K562 (cell line): ENCODE measurements at regions not wholly inside any gene's neighbourhood (a gene's known extent, or its start where the extent isn't known, plus 50 kb on each side); places are given as distances from the start of the nearest gene placed in this dataset.

Source experiments
- ATAC-seq: fragments of 200-7000 bp; cut with Tn5 transposase; 3 replicates; pipeline ENCODE4 v1.9.1; 2020; ENCODE audit warnings: moderate library complexity
- BruUV-seq: library from RNA; stranded (reverse); fragments of 400-500 nt; replicated peaks from 2 replicates; lab custom pipeline; 2021; lab: Mats Ljungman, UMichigan
- CTCF ChIA-PET: fragments of 300-600 bp; formaldehyde crosslinking; extraction: SDS; loops from one replicate; lab custom pipeline; 2021; ENCODE audit warnings: low intra/inter-chr PET ratio; lab: Yijun Ruan, JAX
- POLR2A ChIA-PET: fragments of 300-600, 350-650 bp; sonication (Branson Sonifier 250); formaldehyde crosslinking; extraction: SDS; loops from one replicate; lab custom pipeline; 2021; ENCODE audit warnings: antibody characterized with exemption, inconsistent platforms; lab: Yijun Ruan, JAX
- DNase-seq, 4 experiments: peaks; one replicate each; pipeline versions ENCODE4 v3.0.0 to v3.0.0-alpha.2; 2011 to 2018; ENCODE audit warnings: low spot score in 3 of 4, mixed read lengths in 3 of 4; ENCODE audit errors: extremely low read depth in 1 of 4
- FAIRE-seq: peaks from 2 replicates; lab custom pipeline; 2011; peaks lifted over from hg19 to GRCh38; lab: Jason Lieb, UNC
- H2AFZ ChIP-seq: 2 replicates; pipeline ENCODE4 v1.6.0; 2011; ENCODE audit warnings: low read depth, low read length, control low read depth, inconsistent platforms
- H3K27ac ChIP-seq: fragments of 200-600 bp; 3 replicates; pipeline ENCODE4 v1.8.0; 2011; ENCODE audit warnings: low read depth, mild to moderate bottlenecking, control low read depth, inconsistent platforms, low read length, moderate library complexity, mixed read lengths; ENCODE audit errors: extremely low read depth
- H3K27me3 ChIP-seq, 2 experiments: fragments of 300-600 bp in 1 of 2; 2 replicates in 1 of 2; 3 replicates in 1 of 2; pipeline versions ENCODE4 v1.6.0 to v1.8.0; 2011; ENCODE audit warnings: inconsistent platforms in 2 of 2, low read length in 2 of 2, mild to moderate bottlenecking in 1 of 2, mixed read lengths in 1 of 2, moderate library complexity in 1 of 2; ENCODE audit not compliant: control insufficient read depth in 2 of 2, insufficient read depth in 2 of 2
- H3K36me3 ChIP-seq: fragments of 300-600 bp; 3 replicates; pipeline ENCODE4 v1.8.0; 2011; ENCODE audit warnings: mild to moderate bottlenecking, low read length, inconsistent platforms; ENCODE audit not compliant: control insufficient read depth, insufficient read depth
- H3K4me1 ChIP-seq, 2 experiments: fragments of 200-600 bp in 1 of 2; replicated peaks in 1 of 2; 2 replicates in 1 of 2; 3 replicates in 1 of 2; pipeline versions ENCODE4 v1.5.1 to v1.8.0; 2011; ENCODE audit warnings: inconsistent platforms in 2 of 2, low read length in 2 of 2, mild to moderate bottlenecking in 1 of 2, mixed read lengths in 1 of 2, moderate library complexity in 1 of 2; ENCODE audit not compliant: control insufficient read depth in 2 of 2, insufficient read depth in 2 of 2
- H3K4me2 ChIP-seq: 2 replicates; pipeline ENCODE4 v1.6.1; 2011; ENCODE audit warnings: low read length, control low read depth, inconsistent platforms, mixed read lengths; ENCODE audit not compliant: insufficient read depth
- H3K4me3 ChIP-seq: fragments of 200-600 bp; sonication (generic), shearing (Covaris generic); 2 replicates; pipeline ENCODE4 v1.5.1; 2016; ENCODE audit warnings: control low read depth, inconsistent platforms
- H3K79me2 ChIP-seq: fragments of 200-600 bp; 3 replicates; pipeline ENCODE4 v1.8.0; 2011; ENCODE audit warnings: low read length, inconsistent platforms; ENCODE audit not compliant: control insufficient read depth, insufficient read depth
- H3K9ac ChIP-seq, 2 experiments: 2 replicates each; pipeline versions ENCODE4 v1.6.0 to v1.6.1; 2011; ENCODE audit warnings: low read depth in 2 of 2, low read length in 2 of 2, control low read depth in 1 of 2, inconsistent platforms in 1 of 2, mild to moderate bottlenecking in 1 of 2, mixed read lengths in 1 of 2; ENCODE audit not compliant: insufficient read depth in 1 of 2
- H3K9me1 ChIP-seq: one replicate; pipeline ENCODE4 v1.6.0; 2011; ENCODE audit warnings: inconsistent platforms, mild to moderate bottlenecking, low read length, moderate library complexity; ENCODE audit not compliant: control insufficient read depth, insufficient read depth
- H3K9me3 ChIP-seq: replicated peaks from 2 replicates; pipeline ENCODE4 v1.5.1; 2011; ENCODE audit warnings: low read depth, low read length, inconsistent platforms; ENCODE audit not compliant: control insufficient read depth, insufficient read depth
- H4K20me1 ChIP-seq: replicated peaks from 2 replicates; pipeline ENCODE4 v1.6.1; 2011; ENCODE audit warnings: low read length, inconsistent platforms, mixed read lengths; ENCODE audit not compliant: control insufficient read depth, insufficient read depth
- ARID2 ChIP-seq: fragments of 450-650 bp; IDR thresholded peaks from 2 replicates; pipeline ENCODE4 v1.6.1; 2017; ENCODE audit warnings: antibody characterized with exemption, mild to moderate bottlenecking
- ATF7 ChIP-seq: fragments of 450-650 bp; IDR thresholded peaks from 2 replicates; pipeline ENCODE4 v1.7.1; 2014; ENCODE audit warnings: mild to moderate bottlenecking, moderate library complexity
- ETV6 ChIP-seq, 3 experiments: fragments of 150-350 bp in 1 of 3; sonication (generic) in 1 of 3; formaldehyde crosslinking in 1 of 3; IDR thresholded peaks; 2 replicates each; pipeline versions ENCODE4 v1.6.1 to v1.8.0; 2014 to 2022; ENCODE audit warnings: borderline replicate concordance in 2 of 3, low read depth in 2 of 3, antibody characterized with exemption in 1 of 3, low read length in 1 of 3, mild to moderate bottlenecking in 1 of 3, missing genetic modification reagents in 1 of 3
- HDAC2 ChIP-seq: fragments of 450-650 bp; IDR thresholded peaks from 2 replicates; pipeline ENCODE4 v1.6.1; 2016; ENCODE audit warnings: mild to moderate bottlenecking
- HDAC8 ChIP-seq: fragments of 450-650 bp; IDR thresholded peaks from 2 replicates; pipeline ENCODE4 v1.6.1; 2016; ENCODE audit warnings: mild to moderate bottlenecking, missing genetic modification characterization, moderate library complexity, missing compliant biosample characterization
- HNRNPH1 ChIP-seq: fragments of 200-400 bp; formaldehyde crosslinking; optimal IDR thresholded peaks from 2 replicates; pipeline ENCODE3; 2017; ENCODE audit warnings: low read depth, mild to moderate bottlenecking, low read length, moderate library complexity
- NRF1 ChIP-seq, 2 experiments: fragments of 450-650 bp; IDR thresholded peaks in 1 of 2; conservative IDR thresholded peaks in 1 of 2; 2 replicates each; pipeline ENCODE4 v1.6.1; 2014; ENCODE audit warnings: mild to moderate bottlenecking in 2 of 2
- RBFOX2 ChIP-seq: fragments of 200-400 bp; formaldehyde crosslinking; IDR thresholded peaks from 2 replicates; pipeline ENCODE4 v1.6.1; 2017; ENCODE audit warnings: low read depth, mild to moderate bottlenecking, low read length, moderate library complexity
- SMAD1 ChIP-seq: fragments of 150-350 bp; IDR thresholded peaks from 2 replicates; pipeline ENCODE4 v1.6.1; 2014; ENCODE audit warnings: low read length, low read depth; ENCODE audit not compliant: partially characterized antibody
- SMARCA4 ChIP-seq: fragments of 450-650 bp; IDR thresholded peaks from 2 replicates; pipeline ENCODE4 v1.6.1; 2016
- SNRNP70 ChIP-seq: fragments of 200-400 bp; formaldehyde crosslinking; optimal IDR thresholded peaks from 2 replicates; pipeline ENCODE3; 2017; ENCODE audit warnings: low read depth, low read length
- ZNF324 ChIP-seq: fragments of 250-450 bp; sonication (Bioruptor Pico); IDR thresholded peaks from 2 replicates; pipeline ENCODE4 v1.4.0; 2020; ENCODE audit warnings: mild to moderate bottlenecking
- ZNF644 ChIP-seq: fragments of 200-800 bp; sonication (Bioruptor generic); IDR thresholded peaks from 2 replicates; pipeline ENCODE4 v1.6.1; 2016; ENCODE audit warnings: low read depth, missing genetic modification characterization, missing compliant biosample characterization
- ZNF764 ChIP-seq: fragments of 250-450 bp; sonication (Bioruptor Pico); IDR thresholded peaks from 2 replicates; pipeline ENCODE4 v1.4.0; 2020; ENCODE audit warnings: low read depth, mild to moderate bottlenecking, moderate library complexity
- WGBS: fragments of 100-300 bp; shearing (Covaris generic); methylation state at CpG from one replicate; pipeline ENCODE4 v1.1.6; 2016; ENCODE audit warnings: low coverage, mixed read lengths; ENCODE audit not compliant: insufficient coverage; ENCODE audit errors: missing lambda C conversion rate; 5-methylcytosine and 5-hydroxymethylcytosine counted together
- in situ Hi-C: fragments of 300-500 bp; cut with MboI; formaldehyde crosslinking; loops from 4 replicates; pipeline ENCODE4 v1.15.0; 2018; ENCODE audit warnings: inconsistent platforms, mixed read lengths
- intact Hi-C: fragments of 100-400 bp; cut with micrococcal nuclease; formaldehyde crosslinking; loops from 2 replicates; pipeline ENCODE4 v1.14.2; 2022
- TF ChIP-seq, protein P1 (sequence below): fragments of 450-650 bp; IDR thresholded peaks from 2 replicates; pipeline ENCODE4 v1.6.1; 2018; ENCODE audit not compliant: partially characterized antibody
- TF ChIP-seq, protein P2 (sequence below): fragments of 450-650 bp; IDR thresholded peaks from 2 replicates; pipeline ENCODE4 v1.6.1; 2016; ENCODE audit warnings: borderline replicate concordance
- TF ChIP-seq, protein P3 (sequence below): fragments of 250-450 bp; sonication (Bioruptor Pico); IDR thresholded peaks from 2 replicates; pipeline ENCODE4 v1.4.0; 2020

DNA sequence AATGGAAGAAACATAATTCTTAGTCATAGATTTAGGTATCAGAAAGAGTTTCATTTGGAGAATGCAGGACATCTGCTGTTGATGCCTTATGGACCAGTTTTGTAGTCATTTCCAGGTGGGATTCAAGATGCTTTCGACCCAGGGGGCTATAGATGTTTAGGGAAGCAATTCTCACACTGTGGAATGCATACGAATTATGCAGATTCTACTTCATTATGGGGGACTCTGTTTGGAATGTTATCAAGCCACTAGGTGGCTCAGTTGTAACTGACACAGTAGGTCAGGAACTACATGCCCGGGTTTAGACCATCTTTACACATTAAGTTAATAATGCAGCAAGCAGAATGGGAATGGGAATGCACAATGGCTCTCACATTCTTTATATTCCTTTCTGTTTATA lies 1359.8 kb downstream of the ZPLD1 start:
- 0% methylated on average over 3 of the region's 3 CpGs for WGBS
- BruUV-seq, result no TSS peak
- H2AFZ ChIP-seq, result no peak overlapping the region
- no peak overlapping the region for H3K4me2 ChIP-seq
- in situ Hi-C loops (no loop called here), intact Hi-C loops (no loop called here)
- FAIRE-seq (no peak), DNase-seq (no peak), ATAC-seq (no peak)
- TF ChIP-seq ETV6 (IDR thresholded peaks at IDR 0.05; ENCODE audit: borderline replicate concordance in 1 of 2, low read depth in 2 of 2, low read length in 1 of 2) (no peak), ETV6 (CRISPR knock-in tag; IDR thresholded peaks at IDR 0.05; ENCODE audit: borderline replicate concordance) (no peak), HNRNPH1 (no peak), ZNF324 (no peak), RBFOX2 (no peak), NRF1 (conservative IDR thresholded peaks at IDR 0.05 in 1 of 2, IDR thresholded peaks at IDR 0.05 in 1 of 2) (no peak), ZNF644 (no peak), HDAC2 (no peak), SNRNP70 (no peak), HDAC8 (no peak), ATF7 (no peak), SMARCA4 (no peak), ARID2 (no peak), SMAD1 (no peak), ZNF764 (CRISPR knock-in tag) (no peak)
- TF ChIP-seq, protein P1, sequence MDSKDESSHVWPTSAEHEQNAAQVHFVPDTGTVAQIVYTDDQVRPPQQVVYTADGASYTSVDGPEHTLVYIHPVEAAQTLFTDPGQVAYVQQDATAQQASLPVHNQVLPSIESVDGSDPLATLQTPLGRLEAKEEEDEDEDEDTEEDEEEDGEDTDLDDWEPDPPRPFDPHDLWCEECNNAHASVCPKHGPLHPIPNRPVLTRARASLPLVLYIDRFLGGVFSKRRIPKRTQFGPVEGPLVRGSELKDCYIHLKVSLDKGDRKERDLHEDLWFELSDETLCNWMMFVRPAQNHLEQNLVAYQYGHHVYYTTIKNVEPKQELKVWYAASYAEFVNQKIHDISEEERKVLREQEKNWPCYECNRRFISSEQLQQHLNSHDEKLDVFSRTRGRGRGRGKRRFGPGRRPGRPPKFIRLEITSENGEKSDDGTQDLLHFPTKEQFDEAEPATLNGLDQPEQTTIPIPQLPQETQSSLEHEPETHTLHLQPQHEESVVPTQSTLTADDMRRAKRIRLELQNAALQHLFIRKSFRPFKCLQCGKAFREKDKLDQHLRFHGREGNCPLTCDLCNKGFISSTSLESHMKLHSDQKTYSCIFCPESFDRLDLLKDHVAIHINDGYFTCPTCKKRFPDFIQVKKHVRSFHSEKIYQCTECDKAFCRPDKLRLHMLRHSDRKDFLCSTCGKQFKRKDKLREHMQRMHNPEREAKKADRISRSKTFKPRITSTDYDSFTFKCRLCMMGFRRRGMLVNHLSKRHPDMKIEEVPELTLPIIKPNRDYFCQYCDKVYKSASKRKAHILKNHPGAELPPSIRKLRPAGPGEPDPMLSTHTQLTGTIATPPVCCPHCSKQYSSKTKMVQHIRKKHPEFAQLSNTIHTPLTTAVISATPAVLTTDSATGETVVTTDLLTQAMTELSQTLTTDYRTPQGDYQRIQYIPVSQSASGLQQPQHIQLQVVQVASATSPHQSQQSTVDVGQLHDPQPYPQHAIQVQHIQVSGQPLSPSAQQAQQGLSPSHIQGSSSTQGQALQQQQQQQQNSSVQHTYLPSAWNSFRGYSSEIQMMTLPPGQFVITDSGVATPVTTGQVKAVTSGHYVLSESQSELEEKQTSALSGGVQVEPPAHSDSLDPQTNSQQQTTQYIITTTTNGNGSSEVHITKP, result no peak
- TF ChIP-seq, protein P2, sequence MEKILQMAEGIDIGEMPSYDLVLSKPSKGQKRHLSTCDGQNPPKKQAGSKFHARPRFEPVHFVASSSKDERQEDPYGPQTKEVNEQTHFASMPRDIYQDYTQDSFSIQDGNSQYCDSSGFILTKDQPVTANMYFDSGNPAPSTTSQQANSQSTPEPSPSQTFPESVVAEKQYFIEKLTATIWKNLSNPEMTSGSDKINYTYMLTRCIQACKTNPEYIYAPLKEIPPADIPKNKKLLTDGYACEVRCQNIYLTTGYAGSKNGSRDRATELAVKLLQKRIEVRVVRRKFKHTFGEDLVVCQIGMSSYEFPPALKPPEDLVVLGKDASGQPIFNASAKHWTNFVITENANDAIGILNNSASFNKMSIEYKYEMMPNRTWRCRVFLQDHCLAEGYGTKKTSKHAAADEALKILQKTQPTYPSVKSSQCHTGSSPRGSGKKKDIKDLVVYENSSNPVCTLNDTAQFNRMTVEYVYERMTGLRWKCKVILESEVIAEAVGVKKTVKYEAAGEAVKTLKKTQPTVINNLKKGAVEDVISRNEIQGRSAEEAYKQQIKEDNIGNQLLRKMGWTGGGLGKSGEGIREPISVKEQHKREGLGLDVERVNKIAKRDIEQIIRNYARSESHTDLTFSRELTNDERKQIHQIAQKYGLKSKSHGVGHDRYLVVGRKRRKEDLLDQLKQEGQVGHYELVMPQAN, result no peak
- TF ChIP-seq, protein P3, sequence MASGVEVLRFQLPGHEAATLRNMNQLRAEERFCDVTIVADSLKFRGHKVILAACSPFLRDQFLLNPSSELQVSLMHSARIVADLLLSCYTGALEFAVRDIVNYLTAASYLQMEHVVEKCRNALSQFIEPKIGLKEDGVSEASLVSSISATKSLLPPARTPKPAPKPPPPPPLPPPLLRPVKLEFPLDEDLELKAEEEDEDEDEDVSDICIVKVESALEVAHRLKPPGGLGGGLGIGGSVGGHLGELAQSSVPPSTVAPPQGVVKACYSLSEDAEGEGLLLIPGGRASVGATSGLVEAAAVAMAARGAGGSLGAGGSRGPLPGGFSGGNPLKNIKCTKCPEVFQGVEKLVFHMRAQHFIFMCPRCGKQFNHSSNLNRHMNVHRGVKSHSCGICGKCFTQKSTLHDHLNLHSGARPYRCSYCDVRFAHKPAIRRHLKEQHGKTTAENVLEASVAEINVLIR (CRISPR knock-in tag), result no peak
- no peaks in the 10 kb centered on the region for H3K9me1 ChIP-seq
- H3K9ac ChIP-seq, result no peak overlapping the region
- H4K20me1 ChIP-seq, result no peaks in the 10 kb centered on the region
- CTCF ChIA-PET, result no interaction called here
- H3K36me3 ChIP-seq, result no peaks in the 10 kb centered on the region
- H3K27ac ChIP-seq, result no peak overlapping the region
- H3K27me3 ChIP-seq, result no peaks in the 10 kb centered on the region
- H3K79me2 ChIP-seq, result no peaks in the 10 kb centered on the region
- H3K4me3 ChIP-seq, result no peak overlapping the region
- POLR2A ChIA-PET, result interaction anchor here (1.2 kb wide), 1 partner anchor 13 kb away, joined by 3 read pairs; no protein-coding TSS in a partner anchor
- no peaks in the 10 kb centered on the region for H3K4me1 ChIP-seq
- H3K9me3 ChIP-seq, result no peaks in the 10 kb centered on the region
